OCI-LY7 (cell line): ENCODE measurements at regions not wholly inside any gene's neighbourhood (a gene's known extent, or its start where the extent isn't known, plus 50 kb on each side); places are given as distances from the start of the nearest gene placed in this dataset.
A peak's percentile ranks its signal among the peaks of the same experiment; 100 is the strongest.

Experiments used
- BruUV-seq: library from RNA; stranded (reverse); fragments of 400-500 nt; replicated peaks from 2 replicates; lab custom pipeline; 2021; lab: Mats Ljungman, UMichigan
- CTCF ChIA-PET: fragments of 300-600 bp; sonication (Branson Sonifier 250); formaldehyde crosslinking; loops from one replicate; lab custom pipeline; 2022; ENCODE audit warnings: antibody characterized with exemption; ENCODE audit not compliant: unreplicated experiment; lab: Charles Lee
- POLR2A ChIA-PET: fragments of 300-600 bp; sonication (Branson Sonifier 250); formaldehyde crosslinking; loops from one replicate; lab custom pipeline; 2022; ENCODE audit warnings: antibody characterized with exemption; lab: Charles Lee
- DNase-seq: peaks from one replicate; pipeline ENCODE4 v3.0.0-alpha.2; 2015; ENCODE audit warnings: low spot score
- H2AFZ ChIP-seq: fragments of 200-600 bp; sonication (generic), shearing (Covaris generic); 2 replicates; pipeline ENCODE4 v1.6.1; 2014; ENCODE audit warnings: mild to moderate bottlenecking, antibody characterized with exemption, low read length, moderate library complexity
- H3K27ac ChIP-seq: fragments of 200-600 bp; sonication (generic); 2 replicates; pipeline ENCODE4 v1.5.1; 2014; ENCODE audit warnings: mixed run types, low read depth, mild to moderate bottlenecking, moderate library complexity, low read length, inconsistent platforms; ENCODE audit not compliant: poor library complexity, severe bottlenecking
- H3K36me3 ChIP-seq: fragments of 200-600 bp; sonication (generic); 2 replicates; pipeline ENCODE4 v1.6.1; 2014; ENCODE audit warnings: mild to moderate bottlenecking, antibody characterized with exemption, low read length, moderate library complexity, mixed read lengths; ENCODE audit not compliant: insufficient read depth
- H3K4me1 ChIP-seq: fragments of 200-600 bp; sonication (generic); 2 replicates; pipeline ENCODE4 v1.5.1; 2014; ENCODE audit warnings: mild to moderate bottlenecking, low read length; ENCODE audit not compliant: insufficient read depth, poor library complexity, severe bottlenecking
- H3K4me2 ChIP-seq: fragments of 200-600 bp; sonication (generic); 2 replicates; pipeline ENCODE4 v1.6.1; 2014; ENCODE audit warnings: mild to moderate bottlenecking, low read length
- H3K4me3 ChIP-seq: fragments of 200-600 bp; sonication (generic); 2 replicates; pipeline ENCODE4 v1.5.1; 2014; ENCODE audit warnings: mild to moderate bottlenecking, low read depth, low read length; ENCODE audit not compliant: poor library complexity, severe bottlenecking
- H3K79me2 ChIP-seq: fragments of 200-600 bp; sonication (generic); 2 replicates; pipeline ENCODE4 v1.6.1; 2016; ENCODE audit warnings: low read depth, mild to moderate bottlenecking, low read length, moderate library complexity, mixed read lengths; ENCODE audit not compliant: insufficient read depth
- H3K9me2 ChIP-seq: fragments of 200-600 bp; sonication (generic); 2 replicates; pipeline ENCODE4 v1.6.1; 2016; ENCODE audit warnings: mild to moderate bottlenecking, low read length, mixed read lengths; ENCODE audit not compliant: insufficient read depth
- H3K9me3 ChIP-seq: fragments of 200-600 bp; sonication (generic); 2 replicates; pipeline ENCODE4 v1.6.1; 2014; ENCODE audit warnings: mild to moderate bottlenecking, mixed run types, low read length, mixed read lengths
- H4K20me1 ChIP-seq: fragments of 200-600 bp; sonication (generic); 2 replicates; pipeline ENCODE4 v1.6.1; 2014; ENCODE audit warnings: mild to moderate bottlenecking, antibody characterized with exemption, low read length, moderate library complexity, mixed read lengths; ENCODE audit not compliant: insufficient read depth
- EZH2phosphoT487 ChIP-seq: fragments of 200-600 bp; sonication (generic); IDR thresholded peaks from 2 replicates; pipeline ENCODE4 v1.6.1; 2018; ENCODE audit warnings: low read depth, borderline replicate concordance, mild to moderate bottlenecking, mixed run types, antibody characterized with exemption, low read length, moderate library complexity, mixed read lengths
- intact Hi-C: fragments of 100-400 bp; cut with micrococcal nuclease; formaldehyde crosslinking; loops from one replicate; pipeline ENCODE4 v1.10.0; 2022; ENCODE audit not compliant: unreplicated experiment
- TF ChIP-seq, protein P1 (sequence below): fragments of 200-600 bp; sonication (generic); conservative IDR thresholded peaks from 2 replicates; pipeline ENCODE4 v1.5.1; 2014; ENCODE audit warnings: mild to moderate bottlenecking, antibody characterized with exemption, low read length, moderate library complexity, mixed read lengths

DNA sequence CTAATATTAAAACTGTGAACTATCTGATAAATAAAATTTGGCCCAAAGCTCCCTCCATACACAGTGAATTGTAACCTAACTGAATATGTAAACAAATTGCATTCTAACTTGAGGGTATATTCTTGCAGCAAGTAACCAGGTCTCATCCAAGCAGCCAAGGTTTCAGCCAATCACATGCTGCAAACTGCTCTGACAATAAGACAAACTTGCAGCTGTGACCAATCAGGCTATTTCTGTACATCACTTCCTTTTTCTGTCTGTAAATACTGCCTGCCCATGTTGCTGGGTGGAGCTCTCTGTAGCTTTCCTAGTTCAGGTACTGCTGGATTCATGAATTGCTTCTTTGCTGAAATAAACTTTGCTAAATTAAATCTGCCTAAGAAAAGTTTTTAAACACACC, 499.0 kb downstream of the GALC start:
- no peak overlapping the region for H3K4me3 ChIP-seq
- CTCF ChIA-PET, result no interaction called here
- H4K20me1 ChIP-seq, result no peaks in the 10 kb centered on the region
- H3K9me3 ChIP-seq, result no peaks in the 10 kb centered on the region
- DNase-seq, result peak; percentile 43
- 0 out of 2 replicates have a peak overlapping the region, but pooled peaks have one; percentile 6 for H2AFZ ChIP-seq
- no peaks in the 10 kb centered on the region for H3K9me2 ChIP-seq
- H3K4me2 ChIP-seq, result no peak overlapping the region
- no peaks in the 10 kb centered on the region for H3K36me3 ChIP-seq
- intact Hi-C loops, result no loop called here
- no peaks in the 10 kb centered on the region for H3K4me1 ChIP-seq
- no TSS peak for BruUV-seq
- POLR2A ChIA-PET, result no interaction called here
- H3K27ac ChIP-seq, result no peak overlapping the region
- TF ChIP-seq, protein P1, sequence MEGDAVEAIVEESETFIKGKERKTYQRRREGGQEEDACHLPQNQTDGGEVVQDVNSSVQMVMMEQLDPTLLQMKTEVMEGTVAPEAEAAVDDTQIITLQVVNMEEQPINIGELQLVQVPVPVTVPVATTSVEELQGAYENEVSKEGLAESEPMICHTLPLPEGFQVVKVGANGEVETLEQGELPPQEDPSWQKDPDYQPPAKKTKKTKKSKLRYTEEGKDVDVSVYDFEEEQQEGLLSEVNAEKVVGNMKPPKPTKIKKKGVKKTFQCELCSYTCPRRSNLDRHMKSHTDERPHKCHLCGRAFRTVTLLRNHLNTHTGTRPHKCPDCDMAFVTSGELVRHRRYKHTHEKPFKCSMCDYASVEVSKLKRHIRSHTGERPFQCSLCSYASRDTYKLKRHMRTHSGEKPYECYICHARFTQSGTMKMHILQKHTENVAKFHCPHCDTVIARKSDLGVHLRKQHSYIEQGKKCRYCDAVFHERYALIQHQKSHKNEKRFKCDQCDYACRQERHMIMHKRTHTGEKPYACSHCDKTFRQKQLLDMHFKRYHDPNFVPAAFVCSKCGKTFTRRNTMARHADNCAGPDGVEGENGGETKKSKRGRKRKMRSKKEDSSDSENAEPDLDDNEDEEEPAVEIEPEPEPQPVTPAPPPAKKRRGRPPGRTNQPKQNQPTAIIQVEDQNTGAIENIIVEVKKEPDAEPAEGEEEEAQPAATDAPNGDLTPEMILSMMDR, result no peak
- no peaks in the 10 kb centered on the region for H3K79me2 ChIP-seq

DNA sequence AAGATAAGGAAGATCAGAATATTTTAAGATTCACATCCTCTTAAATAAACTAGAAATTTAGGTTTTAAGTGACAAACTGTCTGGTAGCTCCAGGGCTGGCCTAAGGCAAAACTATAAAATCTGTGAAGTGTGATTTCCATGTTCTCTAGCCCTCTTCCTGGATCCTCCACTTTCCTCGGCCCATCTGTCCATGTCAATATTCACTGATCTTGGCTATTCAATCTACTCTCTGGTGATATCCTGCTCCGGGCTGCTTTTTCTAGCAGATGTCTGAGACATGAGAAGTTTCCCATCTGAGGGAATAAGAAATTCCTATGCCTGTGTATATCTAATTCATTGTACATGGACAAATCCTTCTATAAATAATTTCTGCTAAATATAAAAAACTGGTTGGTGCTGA, 500.4 kb downstream of the GALC start:
- ChIA-PET POLR2A (no interaction called here), CTCF (no interaction called here)
- Histone ChIP-seq H3K4me2 (no peak overlapping the region), H3K36me3 (no peaks in the 10 kb centered on the region), H3K9me2 (no peaks in the 10 kb centered on the region), H2AFZ (no peak overlapping the region), H3K9me3 (no peaks in the 10 kb centered on the region), H3K4me1 (no peaks in the 10 kb centered on the region), H3K4me3 (no peak overlapping the region), H4K20me1 (no peaks in the 10 kb centered on the region), H3K79me2 (no peaks in the 10 kb centered on the region), H3K27ac (no peak overlapping the region)
- DNase-seq, result no peak
- no peak for TF ChIP-seq EZH2phosphoT487
- TF ChIP-seq, protein P1, result no peak
- intact Hi-C loops, result no loop called here
- no TSS peak for BruUV-seq

DNA sequence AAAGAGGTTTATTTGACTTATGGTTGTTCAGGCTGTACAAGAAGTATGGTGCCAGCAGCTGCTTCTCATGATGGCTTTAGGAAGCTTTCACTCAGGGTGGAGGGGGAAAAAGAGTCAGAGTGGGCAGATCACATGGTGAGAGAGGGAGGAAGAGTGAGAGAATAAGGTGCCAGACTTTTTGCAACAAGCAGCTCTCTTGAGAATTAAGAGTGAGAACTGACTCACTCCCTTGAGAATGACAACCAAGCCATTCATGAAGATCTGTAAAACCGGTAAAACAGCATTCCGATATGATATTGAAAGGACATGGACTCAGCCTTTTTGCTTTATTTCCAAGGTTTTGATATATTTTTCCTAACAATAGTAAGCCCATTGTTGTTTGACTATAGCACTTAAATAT, 501.2 kb downstream of the GALC start:
- H3K4me3 ChIP-seq, result no peak overlapping the region
- no peaks in the 10 kb centered on the region for H3K4me1 ChIP-seq
- no peak overlapping the region for H2AFZ ChIP-seq
- TF ChIP-seq EZH2phosphoT487, result no peak
- TF ChIP-seq, protein P1, result no peak
- ChIA-PET POLR2A (no interaction called here), CTCF (no interaction called here)
- H3K9me3 ChIP-seq, result no peaks in the 10 kb centered on the region
- intact Hi-C loops, result no loop called here
- no peaks in the 10 kb centered on the region for H4K20me1 ChIP-seq
- H3K9me2 ChIP-seq, result no peaks in the 10 kb centered on the region
- no TSS peak for BruUV-seq
- no peak for DNase-seq
- H3K4me2 ChIP-seq, result no peak overlapping the region
- H3K27ac ChIP-seq, result no peak overlapping the region
- H3K36me3 ChIP-seq, result no peaks in the 10 kb centered on the region
- H3K79me2 ChIP-seq, result no peaks in the 10 kb centered on the region
